WTC11 (cell line): ENCODE measurements at regions not wholly inside any gene's neighbourhood (a gene's known extent, or its start where the extent isn't known, plus 50 kb on each side); places are given as distances from the start of the nearest gene placed in this dataset.

Experiments used
- ATAC-seq: fragments of 200-7000 bp; cut with Tn5 transposase; 2 replicates; pipeline ENCODE4 v1.10.0; 2021; ENCODE audit warnings: mild to moderate bottlenecking, moderate library complexity
- CTCF ChIA-PET: fragments of 300-600 bp; sonication (Branson Sonifier 250); formaldehyde crosslinking; loops from one replicate; lab custom pipeline; 2021; ENCODE audit warnings: antibody characterized with exemption; lab: Charles Lee
- POLR2A ChIA-PET: fragments of 350-600 bp; sonication (Branson Sonifier 250); formaldehyde crosslinking; loops from one replicate; lab custom pipeline; 2021; ENCODE audit warnings: antibody characterized with exemption; lab: Charles Lee
- DNase-seq: peaks from one replicate; pipeline ENCODE4 v3.0.0; 2021; ENCODE audit warnings: low spot score
- H3K27ac Mint-ChIP-seq: 2 replicates; pipeline ENCODE4 v1.8.0; 2021; ENCODE audit warnings: mixed read lengths
- H3K27me3 Mint-ChIP-seq: 2 replicates; pipeline ENCODE4 v1.8.0; 2021; ENCODE audit warnings: low read depth, mild to moderate bottlenecking, moderate library complexity, mixed read lengths
- H3K36me3 Mint-ChIP-seq: 2 replicates; pipeline ENCODE4 v1.8.0; 2021; ENCODE audit warnings: mixed read lengths
- H3K4me1 Mint-ChIP-seq: 2 replicates; pipeline ENCODE4 v1.8.0; 2022; ENCODE audit warnings: mixed read lengths
- H3K4me3 Mint-ChIP-seq: 2 replicates; pipeline ENCODE4 v1.8.0; 2021; ENCODE audit warnings: mild to moderate bottlenecking, moderate library complexity, mixed read lengths
- H3K9me3 Mint-ChIP-seq: 2 replicates; pipeline ENCODE4 v1.8.0; 2021; ENCODE audit warnings: mixed read lengths
- CDX4 ChIP-seq: fragments of 250-450 bp; sonication (Bioruptor Pico); IDR thresholded peaks from 2 replicates; pipeline ENCODE4 v1.9.0; 2021; ENCODE audit warnings: moderate library complexity, mild to moderate bottlenecking, inconsistent platforms, borderline replicate concordance
- CREB1 ChIP-seq: sonication (generic); formaldehyde crosslinking; IDR thresholded peaks from 2 replicates; pipeline ENCODE4 v1.8.0; 2023; ENCODE audit warnings: mild to moderate bottlenecking, missing genetic modification reagents
- CTCF ChIP-seq: fragments of 200-600 bp; IDR thresholded peaks from 2 replicates; pipeline ENCODE4 v1.8.0; 2022; ENCODE audit warnings: antibody characterized with exemption
- E2F5 ChIP-seq: sonication (generic); formaldehyde crosslinking; IDR thresholded peaks from 2 replicates; pipeline ENCODE4 v1.8.1; 2022; ENCODE audit warnings: mild to moderate bottlenecking, moderate library complexity, missing genetic modification reagents
- ERG ChIP-seq: fragments of 250-450 bp; sonication (Bioruptor Pico); IDR thresholded peaks from 2 replicates; pipeline ENCODE4 v1.8.0; 2021; ENCODE audit warnings: mild to moderate bottlenecking
- ESRRA ChIP-seq: sonication (generic); formaldehyde crosslinking; IDR thresholded peaks from 2 replicates; pipeline ENCODE4 v1.8.1; 2022; ENCODE audit warnings: mild to moderate bottlenecking, missing genetic modification reagents, borderline replicate concordance
- GABPB1 ChIP-seq: sonication (generic); formaldehyde crosslinking; IDR thresholded peaks from 2 replicates; pipeline ENCODE4 v1.8.1; 2023; ENCODE audit warnings: mild to moderate bottlenecking, missing genetic modification reagents
- HMGA2 ChIP-seq: fragments of 250-450 bp; sonication (Bioruptor Pico); IDR thresholded peaks from 2 replicates; pipeline ENCODE4 v1.4.0; 2021; ENCODE audit warnings: mild to moderate bottlenecking, moderate library complexity
- IRF2 ChIP-seq: sonication (generic); formaldehyde crosslinking; IDR thresholded peaks from 2 replicates; pipeline ENCODE4 v1.8.0; 2022; ENCODE audit warnings: low read depth, missing genetic modification reagents, borderline replicate concordance
- KAT7 ChIP-seq: sonication (generic); formaldehyde crosslinking; IDR thresholded peaks from 2 replicates; pipeline ENCODE4 v1.8.1; 2023; ENCODE audit warnings: missing genetic modification reagents, mild to moderate bottlenecking, borderline replicate concordance
- OVOL2 ChIP-seq: fragments of 250-450 bp; sonication (Bioruptor Pico); IDR thresholded peaks from 2 replicates; pipeline ENCODE4 v1.9.0; 2021; ENCODE audit warnings: mild to moderate bottlenecking, borderline replicate concordance
- TCF7 ChIP-seq: sonication (generic); formaldehyde crosslinking; IDR thresholded peaks from 2 replicates; pipeline ENCODE4 v1.8.0; 2022; ENCODE audit warnings: mild to moderate bottlenecking, low read depth, missing genetic modification reagents, moderate library complexity
- TEAD1 ChIP-seq: sonication (generic); formaldehyde crosslinking; IDR thresholded peaks from 2 replicates; pipeline ENCODE4 v1.8.0; 2022; ENCODE audit warnings: mild to moderate bottlenecking, missing genetic modification reagents
- TP53 ChIP-seq: sonication (generic); formaldehyde crosslinking; IDR thresholded peaks from 2 replicates; pipeline ENCODE4 v1.8.1; 2023; ENCODE audit warnings: mild to moderate bottlenecking, missing genetic modification reagents
- ZBTB21 ChIP-seq: sonication (generic); formaldehyde crosslinking; IDR thresholded peaks from 2 replicates; pipeline ENCODE4 v1.8.1; 2023; ENCODE audit warnings: mild to moderate bottlenecking, missing genetic modification reagents, borderline replicate concordance
- ZBTB43 ChIP-seq: sonication (generic); formaldehyde crosslinking; IDR thresholded peaks from 2 replicates; pipeline ENCODE4 v1.8.1; 2023; ENCODE audit warnings: mild to moderate bottlenecking, missing genetic modification reagents
- ZNF121 ChIP-seq: sonication (generic); formaldehyde crosslinking; IDR thresholded peaks from 2 replicates; pipeline ENCODE4 v1.8.0; 2023; ENCODE audit warnings: missing genetic modification reagents
- ZNF138 ChIP-seq: sonication (generic); formaldehyde crosslinking; conservative IDR thresholded peaks from 2 replicates; pipeline ENCODE4 v1.8.1; 2022; ENCODE audit warnings: mild to moderate bottlenecking, moderate library complexity, missing genetic modification reagents
- ZNF317 ChIP-seq: sonication (generic); formaldehyde crosslinking; IDR thresholded peaks from 2 replicates; pipeline ENCODE4 v1.8.1; 2023; ENCODE audit warnings: low read depth, mild to moderate bottlenecking, moderate library complexity, missing genetic modification reagents, borderline replicate concordance
- ZNF396 ChIP-seq: fragments of 250-450 bp; sonication (Bioruptor Pico); IDR thresholded peaks from 2 replicates; pipeline ENCODE4 v1.8.0; 2021; ENCODE audit warnings: mild to moderate bottlenecking, moderate library complexity, borderline replicate concordance
- ZNF512 ChIP-seq: sonication (generic); formaldehyde crosslinking; IDR thresholded peaks from 2 replicates; pipeline ENCODE4 v1.8.1; 2022; ENCODE audit warnings: missing genetic modification reagents, borderline replicate concordance
- TF ChIP-seq, protein P1 (sequence below): sonication (generic); formaldehyde crosslinking; IDR thresholded peaks from 2 replicates; pipeline ENCODE4 v1.8.0; 2022; ENCODE audit warnings: mild to moderate bottlenecking, missing genetic modification reagents

- CTCF ChIA-PET, result interaction anchor here (0.9 kb wide), 1 partner anchor 300 kb away, joined by 3 read pairs; no protein-coding TSS in a partner anchor
- H3K27ac Mint-ChIP-seq, result no peak overlapping the region
- POLR2A ChIA-PET, result no interaction called here
- no peak for DNase-seq
- no peak overlapping the region for H3K4me3 Mint-ChIP-seq
- H3K4me1 Mint-ChIP-seq, result no peaks in the 10 kb centered on the region
- no peaks in the 10 kb centered on the region for H3K9me3 Mint-ChIP-seq
- no peaks in the 10 kb centered on the region; the same call in 1 of the 2 replicates for H3K27me3 Mint-ChIP-seq
- no peaks in the 10 kb centered on the region for H3K36me3 Mint-ChIP-seq
- no peak for TF ChIP-seq ZBTB21 (CRISPR knock-in tag)
- TF ChIP-seq ZNF317 (CRISPR knock-in tag), result no peak
- TF ChIP-seq TCF7 (CRISPR knock-in tag), result no peak
- no peak for TF ChIP-seq GABPB1
- no peak for TF ChIP-seq ZNF396
- TF ChIP-seq ZNF138 (CRISPR knock-in tag), result no peak
- no peak for TF ChIP-seq ERG (CRISPR knock-in tag)
- no peak for TF ChIP-seq ZNF512 (CRISPR knock-in tag)
- TF ChIP-seq IRF2 (CRISPR knock-in tag), result no peak
- TF ChIP-seq CTCF, result no peak
- no peak for TF ChIP-seq TEAD1 (CRISPR knock-in tag)
- no peak for TF ChIP-seq CREB1 (CRISPR knock-in tag)
- no peak for TF ChIP-seq E2F5 (CRISPR knock-in tag)
- no peak for ATAC-seq
Observed at GRCh38 chr11:119807841-119808240, 78.8 kb upstream of the NECTIN1 start.

DNA sequence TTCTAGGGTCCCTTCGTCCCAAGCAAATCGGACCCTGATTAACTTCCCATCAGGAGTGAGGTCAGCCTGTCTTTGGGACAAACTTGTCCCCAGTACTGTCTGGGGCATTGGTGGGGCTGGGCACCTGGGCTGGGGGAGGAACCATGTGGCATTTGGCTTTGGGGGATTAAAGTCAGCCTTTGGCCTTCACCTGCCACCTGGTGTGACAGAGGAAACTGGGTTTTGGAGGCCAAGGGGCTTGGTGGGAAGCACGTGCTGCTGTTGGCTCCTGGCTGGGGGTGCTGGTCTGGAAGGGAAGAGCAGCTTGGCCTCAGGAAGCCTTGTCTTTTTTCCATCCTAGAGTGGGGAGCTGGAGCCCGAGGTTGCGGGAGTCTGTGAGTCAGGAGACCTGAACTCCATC is 78.4 kb upstream of the NECTIN1 start:
- Mint-ChIP-seq H3K9me3 (no peaks in the 10 kb centered on the region), H3K27ac (no peak overlapping the region), H3K4me3 (no peak overlapping the region), H3K36me3 (no peaks in the 10 kb centered on the region), H3K27me3 (no peaks in the 10 kb centered on the region; the same call in 1 of the 2 replicates), H3K4me1 (no peaks in the 10 kb centered on the region)
- ATAC-seq, result no peak
- TF ChIP-seq OVOL2 (CRISPR knock-in tag) (no peak), ZNF121 (no peak), ZBTB43 (CRISPR knock-in tag) (no peak), KAT7 (no peak), TP53 (CRISPR knock-in tag) (no peak), TCF7 (CRISPR knock-in tag) (no peak), IRF2 (CRISPR knock-in tag) (no peak), ESRRA (CRISPR knock-in tag) (no peak), HMGA2 (no peak), ZNF317 (CRISPR knock-in tag) (no peak), TEAD1 (CRISPR knock-in tag) (no peak), CDX4 (no peak)
- TF ChIP-seq, protein P1, sequence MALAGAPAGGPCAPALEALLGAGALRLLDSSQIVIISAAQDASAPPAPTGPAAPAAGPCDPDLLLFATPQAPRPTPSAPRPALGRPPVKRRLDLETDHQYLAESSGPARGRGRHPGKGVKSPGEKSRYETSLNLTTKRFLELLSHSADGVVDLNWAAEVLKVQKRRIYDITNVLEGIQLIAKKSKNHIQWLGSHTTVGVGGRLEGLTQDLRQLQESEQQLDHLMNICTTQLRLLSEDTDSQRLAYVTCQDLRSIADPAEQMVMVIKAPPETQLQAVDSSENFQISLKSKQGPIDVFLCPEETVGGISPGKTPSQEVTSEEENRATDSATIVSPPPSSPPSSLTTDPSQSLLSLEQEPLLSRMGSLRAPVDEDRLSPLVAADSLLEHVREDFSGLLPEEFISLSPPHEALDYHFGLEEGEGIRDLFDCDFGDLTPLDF (CRISPR knock-in tag), result no peak
- CTCF ChIA-PET, result interaction anchor here (0.8 to 0.9 kb wide), 2 partner anchors 10 to 301 kb away, joined by 3 read pairs; no protein-coding TSS in a partner anchor
- DNase-seq, result no peak
- POLR2A ChIA-PET, result no interaction called here
